ENCODE measurements at regions not wholly inside any gene's neighbourhood (a gene's known extent, or its start where the extent isn't known, plus 50 kb on each side); places are given as distances from the start of the nearest gene placed in this dataset.

GRCh38 chr16:60279061-60279665 is 1545.0 kb upstream of the GOT2 start:
- no peaks in the 10 kb centered on the region for H3K36me3 ChIP-seq
- H3K9me3 ChIP-seq: no peaks in the 10 kb centered on the region
- no peak overlapping the region for H3K4me3 ChIP-seq
- 77 to 90% (median 88%) methylated on average over 11 of the region's 11 CpGs for WGBS, 5 donors
- H3K27me3 ChIP-seq: no peaks in the 10 kb centered on the region
- DNase-seq: no peak
- intact Hi-C loops (cut with DNase I; ENCODE audit: low total_unique reads): no loop called here
- H3K27ac ChIP-seq: no peak overlapping the region
- no peaks in the 10 kb centered on the region for H3K4me1 ChIP-seq
- TF ChIP-seq POLR2AphosphoS5 (IDR thresholded peaks at IDR 0.05) (no peak), POLR2A (IDR thresholded peaks at IDR 0.05) (no peak), CTCF (IDR thresholded peaks at IDR 0.05) (no peak), EP300 (IDR thresholded peaks at IDR 0.05) (no peak)

GRCh38 chr16:60274431-60275019 is 1540.4 kb upstream of the GOT2 start:
- intact Hi-C loops (cut with DNase I; ENCODE audit: low total_unique reads): no loop called here
- Histone ChIP-seq H3K9me3 (no peaks in the 10 kb centered on the region), H3K27me3 (no peaks in the 10 kb centered on the region), H3K4me3 (no peak overlapping the region), H3K36me3 (no peaks in the 10 kb centered on the region), H3K27ac (no peak overlapping the region), H3K4me1 (no peaks in the 10 kb centered on the region)
- TF ChIP-seq POLR2A (IDR thresholded peaks at IDR 0.05) (no peak), POLR2AphosphoS5 (IDR thresholded peaks at IDR 0.05) (no peak), CTCF (IDR thresholded peaks at IDR 0.05) (no peak), EP300 (IDR thresholded peaks at IDR 0.05) (no peak)
- 66 to 80% (median 78%) methylated on average over 2 of the region's 2 CpGs for WGBS, 5 donors
- no peak for DNase-seq

- Histone ChIP-seq H3K27ac (no peak overlapping the region), H3K4me3 (no peak overlapping the region), H3K9me3 (no peaks in the 10 kb centered on the region), H3K36me3 (no peaks in the 10 kb centered on the region), H3K27me3 (no peaks in the 10 kb centered on the region), H3K4me1 (no peaks in the 10 kb centered on the region)
- no peak for DNase-seq
- TF ChIP-seq POLR2A (IDR thresholded peaks at IDR 0.05) (no peak), CTCF (IDR thresholded peaks at IDR 0.05) (no peak), EP300 (IDR thresholded peaks at IDR 0.05) (no peak), POLR2AphosphoS5 (IDR thresholded peaks at IDR 0.05) (no peak)
- intact Hi-C loops (cut with DNase I; ENCODE audit: low total_unique reads): no loop called here
These were observed 1537.7 kb upstream of the GOT2 start for GRCh38 chr16:60271781-60272180.

- H3K27ac ChIP-seq: no peak overlapping the region
- H3K36me3 ChIP-seq: no peaks in the 10 kb centered on the region
- no peaks in the 10 kb centered on the region for H3K4me1 ChIP-seq
- no peak overlapping the region for H3K4me3 ChIP-seq
- TF ChIP-seq EP300 (IDR thresholded peaks at IDR 0.05) (no peak), POLR2A (IDR thresholded peaks at IDR 0.05) (no peak), CTCF (IDR thresholded peaks at IDR 0.05) (no peak), POLR2AphosphoS5 (IDR thresholded peaks at IDR 0.05) (no peak)
- no peaks in the 10 kb centered on the region for H3K27me3 ChIP-seq
- 39 to 75% (median 56%) methylated on average over 3 of the region's 3 CpGs for WGBS, 5 donors
- no peak for DNase-seq
- H3K9me3 ChIP-seq: no peaks in the 10 kb centered on the region
- intact Hi-C loops (cut with DNase I; ENCODE audit: low total_unique reads): no loop called here
These were observed 1537.1 kb upstream of the GOT2 start for GRCh38 chr16:60271025-60271771.

Measured in stomach (tissue), 8 donors.